Keratinocyte (primary cell): ENCODE measurements at regions not wholly inside any gene's neighbourhood (a gene's known extent, or its start where the extent isn't known, plus 50 kb on each side); places are given as distances from the start of the nearest gene placed in this dataset.

Experiments
- EZH2 ChIP-seq: IDR thresholded peaks from one replicate; pipeline ENCODE4 v1.6.1; 2012; ENCODE audit warnings: inconsistent platforms, mild to moderate bottlenecking, low read length, moderate library complexity
- TF ChIP-seq, protein P1 (sequence below), 3 experiments: IDR thresholded peaks in 1 of 3; conservative IDR thresholded peaks in 1 of 3; optimal IDR thresholded peaks in 1 of 3; 2 replicates in 2 of 3; 3 replicates in 1 of 3; pipeline versions ENCODE3 to v1.5.1; 2011; ENCODE audit warnings: low read length in 3 of 3, mild to moderate bottlenecking in 3 of 3, moderate library complexity in 2 of 3, control low read depth in 1 of 3, inconsistent platforms in 1 of 3; ENCODE audit not compliant: insufficient read depth in 2 of 3; ENCODE audit errors: extremely low read depth in 1 of 3

DNA sequence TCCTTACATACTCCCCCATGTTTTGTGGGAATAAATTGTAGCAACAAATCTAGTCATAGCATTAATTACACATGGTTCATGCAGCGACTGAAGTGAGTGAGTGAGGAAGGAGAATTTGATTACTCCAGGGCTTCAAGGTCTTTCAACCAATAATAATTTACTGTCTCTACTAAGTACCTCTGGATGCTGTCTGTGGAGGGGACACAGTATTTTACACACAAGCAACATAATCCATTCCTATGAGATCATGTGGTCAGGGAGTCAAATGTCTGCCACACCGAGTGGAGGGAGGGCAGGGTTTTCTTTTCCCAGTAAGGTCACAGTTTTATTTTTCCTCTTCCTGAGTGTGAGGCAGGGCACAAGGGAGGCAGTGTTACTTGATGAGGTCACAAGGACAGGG lies 334.7 kb upstream of the CELF4 start:
- TF ChIP-seq, protein P1, sequence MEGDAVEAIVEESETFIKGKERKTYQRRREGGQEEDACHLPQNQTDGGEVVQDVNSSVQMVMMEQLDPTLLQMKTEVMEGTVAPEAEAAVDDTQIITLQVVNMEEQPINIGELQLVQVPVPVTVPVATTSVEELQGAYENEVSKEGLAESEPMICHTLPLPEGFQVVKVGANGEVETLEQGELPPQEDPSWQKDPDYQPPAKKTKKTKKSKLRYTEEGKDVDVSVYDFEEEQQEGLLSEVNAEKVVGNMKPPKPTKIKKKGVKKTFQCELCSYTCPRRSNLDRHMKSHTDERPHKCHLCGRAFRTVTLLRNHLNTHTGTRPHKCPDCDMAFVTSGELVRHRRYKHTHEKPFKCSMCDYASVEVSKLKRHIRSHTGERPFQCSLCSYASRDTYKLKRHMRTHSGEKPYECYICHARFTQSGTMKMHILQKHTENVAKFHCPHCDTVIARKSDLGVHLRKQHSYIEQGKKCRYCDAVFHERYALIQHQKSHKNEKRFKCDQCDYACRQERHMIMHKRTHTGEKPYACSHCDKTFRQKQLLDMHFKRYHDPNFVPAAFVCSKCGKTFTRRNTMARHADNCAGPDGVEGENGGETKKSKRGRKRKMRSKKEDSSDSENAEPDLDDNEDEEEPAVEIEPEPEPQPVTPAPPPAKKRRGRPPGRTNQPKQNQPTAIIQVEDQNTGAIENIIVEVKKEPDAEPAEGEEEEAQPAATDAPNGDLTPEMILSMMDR (optimal IDR thresholded peaks at IDR 0.05 in 1 of 3, IDR thresholded peaks at IDR 0.05 in 1 of 3, conservative IDR thresholded peaks at IDR 0.05 in 1 of 3; ENCODE audit: extremely low read depth in 1 of 3, insufficient read depth in 2 of 3, low read length in 3 of 3) = no peak
- TF ChIP-seq EZH2 = no peak
